Mesendoderm (in vitro differentiated cells): ENCODE measurements at regions not wholly inside any gene's neighbourhood (a gene's known extent, or its start where the extent isn't known, plus 50 kb on each side); places are given as distances from the start of the nearest gene placed in this dataset.

Experiments used
- DNase-seq: peaks from one replicate; pipeline ENCODE4 v3.0.0; 2013
- H2AK5ac ChIP-seq: 2 replicates; pipeline ENCODE4 v1.6.1; 2013; ENCODE audit warnings: low read length, inconsistent platforms
- H2BK120ac ChIP-seq: 2 replicates; pipeline ENCODE4 v1.6.1; 2013; ENCODE audit warnings: low read depth, mild to moderate bottlenecking, low read length, moderate library complexity, mixed read lengths
- H2BK15ac ChIP-seq: replicated peaks from 2 replicates; pipeline ENCODE4 v1.6.1; 2013; ENCODE audit warnings: low read depth, mild to moderate bottlenecking, moderate library complexity
- H2BK5ac ChIP-seq: 2 replicates; pipeline ENCODE4 v1.6.1; 2013; ENCODE audit warnings: low read length, inconsistent platforms
- H3K18ac ChIP-seq: 2 replicates; pipeline ENCODE4 v1.6.1; 2013; ENCODE audit warnings: mild to moderate bottlenecking, low read length, mixed read lengths
- H3K23ac ChIP-seq: one replicate; pipeline ENCODE4 v1.6.1; 2013; ENCODE audit warnings: low read length
- H3K27ac ChIP-seq: 2 replicates; pipeline ENCODE4 v1.5.1; 2013; ENCODE audit warnings: low read depth, mild to moderate bottlenecking, inconsistent platforms, low read length, moderate library complexity
- H3K27me3 ChIP-seq: 2 replicates; pipeline ENCODE4 v1.6.1; 2013; ENCODE audit warnings: low read length, control low read depth, mild to moderate bottlenecking, inconsistent platforms; ENCODE audit not compliant: insufficient read depth, poor library complexity
- H3K36me3 ChIP-seq: 2 replicates; pipeline ENCODE4 v1.6.1; 2013; ENCODE audit warnings: low read length, inconsistent platforms; ENCODE audit not compliant: control insufficient read depth, insufficient read depth
- H3K4ac ChIP-seq: one replicate; pipeline ENCODE4 v1.6.1; 2013; ENCODE audit warnings: low read depth, mild to moderate bottlenecking, low read length, moderate library complexity
- H3K4me1 ChIP-seq: 2 replicates; pipeline ENCODE4 v1.6.1; 2013; ENCODE audit warnings: low read depth, low read length, inconsistent platforms; ENCODE audit not compliant: control insufficient read depth
- H3K4me2 ChIP-seq: 2 replicates; pipeline ENCODE4 v1.6.1; 2013; ENCODE audit warnings: low read length
- H3K4me3 ChIP-seq: 2 replicates; pipeline ENCODE4 v1.5.1; 2013; ENCODE audit warnings: mild to moderate bottlenecking, low read length
- H3K56ac ChIP-seq: one replicate; pipeline ENCODE4 v1.6.1; 2013; ENCODE audit warnings: low read length
- H3K79me1 ChIP-seq: 2 replicates; pipeline ENCODE4 v1.6.1; 2013; ENCODE audit warnings: low read length, inconsistent platforms
- H3K79me2 ChIP-seq: 2 replicates; pipeline ENCODE4 v1.6.1; 2013; ENCODE audit warnings: mild to moderate bottlenecking, low read length; ENCODE audit not compliant: control insufficient read depth, insufficient read depth
- H3K9ac ChIP-seq: 2 replicates; pipeline ENCODE4 v1.6.1; 2013; ENCODE audit warnings: low read length, inconsistent platforms
- H4K5ac ChIP-seq: one replicate; pipeline ENCODE4 v1.6.1; 2013; ENCODE audit warnings: low read length
- H4K8ac ChIP-seq: one replicate; pipeline ENCODE4 v1.6.1; 2013; ENCODE audit warnings: low read depth, mild to moderate bottlenecking, control low read depth, low read length, moderate library complexity
- WGBS: extraction: QIAGEN DNeasy Blood & Tissue Kit; methylation state at CpG from one replicate; pipeline ENCODE4 v1.1.7; 2013; ENCODE audit warnings: low lambda C conversion rate, missing lambda C conversion rate; ENCODE audit not compliant: insufficient coverage; ENCODE audit errors: extremely low coverage; 5-methylcytosine and 5-hydroxymethylcytosine counted together

DNA sequence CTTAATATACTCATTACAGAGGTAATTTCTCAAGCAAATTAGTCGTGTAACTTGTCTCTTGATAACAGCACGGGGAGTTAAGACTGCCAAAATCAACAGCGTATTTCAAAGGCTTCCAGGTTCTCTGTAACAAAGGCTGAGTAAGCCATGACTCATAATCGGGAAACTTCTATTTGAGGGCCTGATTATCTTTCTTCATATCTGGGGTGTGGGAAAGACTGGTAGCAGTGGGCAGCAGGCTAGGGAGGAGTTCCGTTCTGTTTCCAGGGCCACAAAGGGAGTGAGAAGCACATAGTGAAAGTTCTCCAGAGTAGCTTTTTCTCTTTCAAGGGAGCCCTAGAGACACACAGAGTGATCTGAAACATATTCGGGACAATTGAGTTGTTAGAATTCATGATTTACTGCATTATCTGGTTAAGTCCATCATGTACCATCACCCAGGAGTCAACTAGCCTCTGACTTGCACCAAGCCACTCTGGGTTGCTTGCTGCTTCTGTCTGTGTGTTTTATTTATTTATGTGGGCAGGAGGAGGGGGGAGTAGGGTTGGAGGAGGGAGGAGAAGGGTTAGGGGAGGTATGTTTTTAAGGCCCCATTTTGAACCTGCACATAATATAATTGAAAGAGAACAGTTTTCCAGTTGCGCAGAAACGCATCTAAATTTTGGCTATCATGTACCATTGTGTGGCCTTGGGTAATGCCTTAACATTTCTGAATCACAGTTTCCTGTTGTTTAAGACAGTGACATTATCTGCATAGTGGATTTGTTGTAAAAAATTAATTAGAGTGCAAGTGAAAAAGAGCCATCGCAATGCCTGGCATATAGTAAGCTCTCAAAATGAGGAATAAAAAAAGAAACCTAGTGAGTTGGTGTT is 80.5 kb upstream of the ITPRID2 start:
- Histone ChIP-seq H2BK5ac (peak overlapping the region; percentile 47), H3K4me3 (no peak overlapping the region), H3K27ac (no peak overlapping the region), H2AK5ac (no peak overlapping the region), H3K79me1 (no peaks in the 10 kb centered on the region), H3K18ac (peak overlapping the region; percentile 43), H3K9ac (peak overlapping the region; percentile 13), H2BK120ac (no peak overlapping the region), H3K4me2 (no peak overlapping the region), H4K5ac (no peak overlapping the region), H4K8ac (no peak overlapping the region), H3K36me3 (no peaks in the 10 kb centered on the region), H3K79me2 (no peaks in the 10 kb centered on the region), H3K4ac (no peak overlapping the region), H3K23ac (no peak overlapping the region), H3K56ac (peak overlapping the region; percentile 43), H2BK15ac (no peak overlapping the region), H3K27me3 (no peaks in the 10 kb centered on the region), H3K4me1 (peaks cover 7% of the 10 kb centered on the region)
- WGBS = no CpG with 5 or more reads among the region's 9 CpGs
- peak; percentile 89 for DNase-seq

DNA sequence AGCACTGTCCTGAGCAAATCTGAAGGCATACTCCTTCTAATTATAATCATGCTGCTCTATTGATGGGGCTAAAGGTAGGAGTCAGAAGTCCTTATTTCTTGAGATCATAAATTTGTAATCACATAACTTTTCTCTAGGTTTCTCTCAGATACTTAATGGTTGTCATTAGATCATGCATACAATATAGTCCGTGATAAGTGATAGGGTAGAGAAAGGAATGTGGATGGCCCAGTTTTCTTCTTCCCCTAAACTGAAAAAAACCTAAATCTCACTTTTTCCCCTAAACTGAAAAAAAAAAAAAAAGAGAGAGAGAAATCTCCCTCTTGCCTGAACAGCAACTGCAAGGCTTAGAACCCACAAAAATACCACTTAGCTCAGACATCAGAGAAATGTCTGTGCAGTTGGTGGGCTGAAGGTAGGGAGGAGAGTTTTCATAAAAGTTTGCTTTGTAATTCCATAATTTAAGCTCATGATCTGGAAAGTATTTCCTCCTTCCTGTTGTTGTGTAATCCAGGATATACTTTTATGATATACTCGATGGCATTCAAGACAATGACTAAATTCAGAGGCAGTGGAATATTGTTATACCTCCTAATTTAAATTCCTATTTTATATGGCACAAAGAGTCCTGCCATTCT is 79.3 kb upstream of the ITPRID2 start:
- Histone ChIP-seq H3K56ac (no peak overlapping the region), H3K27ac (no peak overlapping the region), H3K4me2 (no peak overlapping the region), H3K18ac (peak overlapping the region; percentile 68), H3K9ac (no peak overlapping the region), H2BK15ac (peak overlapping the region; percentile 57), H3K79me1 (no peaks in the 10 kb centered on the region), H2BK5ac (peak overlapping the region; percentile 22), H3K36me3 (no peaks in the 10 kb centered on the region), H2AK5ac (no peak overlapping the region), H4K8ac (no peak overlapping the region), H3K27me3 (no peaks in the 10 kb centered on the region), H3K79me2 (no peaks in the 10 kb centered on the region), H3K4me1 (peaks cover 7% of the 10 kb centered on the region), H3K4me3 (no peak overlapping the region), H3K4ac (no peak overlapping the region), H3K23ac (no peak overlapping the region), H2BK120ac (peak overlapping the region; percentile 96), H4K5ac (no peak overlapping the region)
- no CpG with 5 or more reads among the region's 2 CpGs for WGBS
- DNase-seq = peak; percentile 63

DNA sequence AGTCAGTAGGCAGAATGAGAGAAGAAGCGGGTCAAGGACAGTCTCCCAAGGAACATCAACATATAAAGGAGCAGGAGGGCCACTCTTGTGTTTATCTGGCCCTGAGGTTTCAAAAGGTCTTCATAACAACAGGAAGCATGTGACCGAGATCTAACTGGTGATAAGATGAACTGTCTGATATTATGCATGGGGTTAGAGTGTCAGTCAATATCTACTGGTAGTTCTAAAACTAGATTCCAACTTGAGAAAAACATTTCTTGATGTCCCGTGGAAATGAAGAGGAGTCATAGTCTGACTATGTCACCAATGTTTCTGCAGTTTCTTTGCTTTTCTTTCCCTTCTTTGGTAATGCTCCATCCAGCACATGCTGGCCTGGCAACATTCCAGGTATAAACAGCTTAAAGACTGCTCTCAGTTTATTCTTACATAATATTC is 77.5 kb upstream of the ITPRID2 start:
- Histone ChIP-seq H3K56ac (no peak overlapping the region), H3K4ac (no peak overlapping the region), H2BK120ac (no peak overlapping the region), H4K8ac (no peak overlapping the region), H3K4me1 (peaks cover 7% of the 10 kb centered on the region), H3K18ac (peak overlapping the region; percentile 92), H3K23ac (no peak overlapping the region), H3K79me2 (no peaks in the 10 kb centered on the region), H4K5ac (no peak overlapping the region), H3K4me3 (no peak overlapping the region), H3K36me3 (no peaks in the 10 kb centered on the region), H2AK5ac (no peak overlapping the region), H3K9ac (no peak overlapping the region), H3K27me3 (no peaks in the 10 kb centered on the region), H3K79me1 (no peaks in the 10 kb centered on the region), H3K4me2 (no peak overlapping the region), H2BK15ac (no peak overlapping the region), H2BK5ac (no peak overlapping the region), H3K27ac (no peak overlapping the region)
- WGBS = no CpG with 5 or more reads among the region's 3 CpGs
- no peak for DNase-seq

DNA sequence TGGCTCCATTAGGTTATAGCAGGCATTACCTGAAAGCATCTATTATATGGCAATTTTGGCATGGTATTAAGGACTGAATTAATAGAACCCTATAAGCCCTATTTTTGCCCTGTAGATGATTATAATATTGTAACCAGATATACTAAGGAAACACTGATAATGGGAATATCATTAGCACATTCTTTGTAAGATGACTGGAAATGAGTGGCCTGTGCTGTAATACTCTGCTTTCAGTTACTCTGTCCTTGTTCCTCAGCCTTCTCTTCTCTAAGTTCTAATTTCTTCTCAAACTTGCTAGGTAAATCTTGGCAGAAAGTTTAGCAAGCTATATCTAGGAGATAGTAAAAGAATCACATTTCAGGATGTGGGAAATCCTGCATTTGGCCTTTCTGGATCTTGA is 74.0 kb upstream of the ITPRID2 start:
- no peak overlapping the region for H3K27ac ChIP-seq

DNA sequence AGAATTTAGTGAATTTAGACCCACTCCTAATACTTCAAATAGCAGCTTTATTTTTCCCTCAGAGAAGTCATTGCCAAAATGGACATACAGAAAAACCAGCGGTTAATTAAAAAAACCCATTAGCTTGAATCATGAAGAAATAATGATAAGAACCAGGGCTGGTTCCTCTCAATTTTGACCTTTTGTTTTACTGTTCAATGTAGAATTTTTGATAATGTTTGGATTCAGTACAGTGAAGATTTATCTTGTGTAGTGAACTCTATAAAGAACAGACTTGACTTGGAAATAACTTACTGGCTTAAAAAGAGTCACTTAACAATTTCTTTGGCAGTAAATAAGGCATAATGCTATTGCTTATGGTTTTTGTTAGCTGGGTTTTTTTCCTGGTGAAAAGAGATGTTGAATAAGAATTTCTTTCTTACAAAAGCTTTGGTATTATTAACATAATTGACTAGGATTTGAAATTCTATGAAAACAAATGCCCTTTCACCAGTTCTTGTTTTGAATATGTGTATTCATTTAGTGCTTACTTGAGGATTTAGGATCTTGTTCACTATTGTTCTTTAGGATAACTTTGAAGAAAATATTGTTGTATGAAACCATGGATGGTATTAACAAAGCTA is 73.4 kb upstream of the ITPRID2 start:
- no peak overlapping the region for H4K8ac ChIP-seq
- no peak overlapping the region for H3K4me3 ChIP-seq
- no peak overlapping the region for H3K4ac ChIP-seq
- H3K79me2 ChIP-seq = no peaks in the 10 kb centered on the region
- no peak overlapping the region for H3K4me2 ChIP-seq
- no peaks in the 10 kb centered on the region for H3K36me3 ChIP-seq
- no peaks in the 10 kb centered on the region for H3K4me1 ChIP-seq
- no peak overlapping the region for H3K23ac ChIP-seq
- no peaks in the 10 kb centered on the region for H3K27me3 ChIP-seq
- no peak overlapping the region for H2BK120ac ChIP-seq
- H3K79me1 ChIP-seq = no peaks in the 10 kb centered on the region
- H2BK15ac ChIP-seq = no peak overlapping the region
- no peak for DNase-seq
- H2BK5ac ChIP-seq = no peak overlapping the region
- H4K5ac ChIP-seq = no peak overlapping the region
- no peak overlapping the region for H3K56ac ChIP-seq
- WGBS = no CpG with 5 or more reads among the region's 1 CpG
- H3K18ac ChIP-seq = no peak overlapping the region
- H2AK5ac ChIP-seq = no peak overlapping the region
- no peak overlapping the region for H3K9ac ChIP-seq
- H3K27ac ChIP-seq = no peak overlapping the region

More for the DNA sequence above, 74.0 kb upstream of the ITPRID2 start:
- Histone ChIP-seq H3K27me3 (no peaks in the 10 kb centered on the region), H3K56ac (no peak overlapping the region), H3K4me2 (no peak overlapping the region), H3K4me3 (no peak overlapping the region), H3K4me1 (no peaks in the 10 kb centered on the region), H4K5ac (no peak overlapping the region), H3K18ac (no peak overlapping the region), H2AK5ac (no peak overlapping the region), H4K8ac (no peak overlapping the region), H3K9ac (no peak overlapping the region), H3K79me2 (no peaks in the 10 kb centered on the region), H2BK5ac (no peak overlapping the region), H2BK120ac (no peak overlapping the region), H3K79me1 (no peaks in the 10 kb centered on the region), H2BK15ac (no peak overlapping the region), H3K36me3 (no peaks in the 10 kb centered on the region), H3K23ac (no peak overlapping the region), H3K4ac (no peak overlapping the region)
- peak; percentile 17 for DNase-seq
